Gastrocnemius medialis (tissue), 4 donors: ENCODE measurements at regions not wholly inside any gene's neighbourhood (a gene's known extent, or its start where the extent isn't known, plus 50 kb on each side); places are given as distances from the start of the nearest gene placed in this dataset.

ENCODE experiments used
- CTCF ChIP-seq, 5 experiments: fragments of 450-650 bp in 3 of 5; fragments of 200-600 bp in 2 of 5; sonication (generic) in 2 of 5; IDR thresholded peaks in 4 of 5; conservative IDR thresholded peaks in 1 of 5; 1 replicate in 4 of 5; 2 replicates in 1 of 5; pipeline ENCODE4 v1.5.1; 2016 to 2019; ENCODE audit warnings: antibody characterized with exemption in 5 of 5, mild to moderate bottlenecking in 3 of 5, moderate library complexity in 3 of 5
- POLR2A ChIP-seq, 2 donors: fragments of 450-650 bp; IDR thresholded peaks; one replicate each; pipeline ENCODE4 v1.6.1; 2017; ENCODE audit warnings: antibody characterized with exemption in 2 of 2, mild to moderate bottlenecking in 2 of 2, moderate library complexity in 2 of 2

DNA sequence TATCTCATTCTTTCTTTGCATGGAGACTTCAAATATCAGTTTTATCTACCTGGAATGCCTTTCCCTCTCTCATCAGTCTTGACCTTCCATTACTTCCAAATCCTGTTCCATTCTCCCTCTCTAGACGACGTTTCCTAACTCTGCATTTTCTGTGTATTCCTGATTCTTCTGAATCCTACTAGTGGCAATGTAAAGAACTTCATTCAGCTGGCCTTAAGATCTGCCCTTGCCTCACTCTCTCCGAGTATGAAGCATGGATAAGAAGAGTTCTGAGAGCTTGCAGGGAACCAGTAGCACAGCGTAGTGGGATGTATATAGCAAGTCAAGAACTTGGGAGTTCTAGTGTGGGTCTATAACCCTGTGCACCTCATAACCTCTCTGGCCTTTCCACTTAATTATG is 68.5 kb upstream of the HOXC13 start:
- TF ChIP-seq CTCF (IDR thresholded peaks at IDR 0.05 in 4 of 5, conservative IDR thresholded peaks at IDR 0.05 in 1 of 5) (no peak), POLR2A (IDR thresholded peaks at IDR 0.05) (no peak)
